Endothelial cell of hepatic sinusoid (primary cell): ENCODE measurements at regions not wholly inside any gene's neighbourhood (a gene's known extent, or its start where the extent isn't known, plus 50 kb on each side); places are given as distances from the start of the nearest gene placed in this dataset.

Experiments used
- in situ Hi-C: cut with HindIII; loops from 2 replicates; pipeline ENCODE4 v1.10.0; 2017; ENCODE audit warnings: low sequenced_read_pairs

- in situ Hi-C loops = loop anchor here (25.0 kb wide), 1 partner anchor 555 kb away; no protein-coding TSS in a partner anchor
These were observed 72.3 kb downstream of the FAM76B start for GRCh38 chr11:95717314-95717713.

- in situ Hi-C loops = loop anchor here (25.0 kb wide), 1 partner anchor 554 kb away; no protein-coding TSS in a partner anchor
These were observed 73.3 kb downstream of the FAM76B start for GRCh38 chr11:95716266-95716665.

- in situ Hi-C loops = loop anchor here (25.0 kb wide), 1 partner anchor 554 kb away; no protein-coding TSS in a partner anchor
These were observed 73.8 kb downstream of the FAM76B start for GRCh38 chr11:95715777-95716241.

- in situ Hi-C loops = loop anchor here (25.0 kb wide), 1 partner anchor 553 kb away; no protein-coding TSS in a partner anchor
These were observed 74.5 kb downstream of the FAM76B start for GRCh38 chr11:95714843-95715776.

GRCh38 chr11:95713428-95713827 is 76.2 kb downstream of the FAM76B start:
- in situ Hi-C loops = loop anchor here (25.0 kb wide), 1 partner anchor 551 kb away; no protein-coding TSS in a partner anchor

- in situ Hi-C loops = loop anchor here (25.0 kb wide), 1 partner anchor 550 kb away; no protein-coding TSS in a partner anchor
These were observed 77.7 kb downstream of the FAM76B start for GRCh38 chr11:95711945-95712221.

- in situ Hi-C loops = loop anchor here (25.0 kb wide), 1 partner anchor 549 kb away; no protein-coding TSS in a partner anchor
These were observed 78.2 kb downstream of the FAM76B start for GRCh38 chr11:95711162-95711944.

GRCh38 chr11:95708681-95709080 is 80.9 kb downstream of the FAM76B start:
- in situ Hi-C loops = loop anchor here (25.0 kb wide), 1 partner anchor 546 kb away; no protein-coding TSS in a partner anchor

GRCh38 chr11:95706974-95707387 is 82.6 kb downstream of the FAM76B start:
- in situ Hi-C loops = loop anchor here (25.0 kb wide), 1 partner anchor 545 kb away; no protein-coding TSS in a partner anchor

- in situ Hi-C loops = loop anchor here (25.0 kb wide), 1 partner anchor 543 kb away; no protein-coding TSS in a partner anchor
These were observed 84.0 kb downstream of the FAM76B start for GRCh38 chr11:95705485-95706124.

GRCh38 chr11:95704865-95705264 is 84.7 kb downstream of the FAM76B start:
- in situ Hi-C loops = loop anchor here (25.0 kb wide), 1 partner anchor 543 kb away; no protein-coding TSS in a partner anchor

GRCh38 chr11:95703049-95703448 is 86.5 kb downstream of the FAM76B start:
- in situ Hi-C loops = loop anchor here (25.0 kb wide), 1 partner anchor 541 kb away; no protein-coding TSS in a partner anchor

- in situ Hi-C loops = loop anchor here (25.0 kb wide), 1 partner anchor 540 kb away; no protein-coding TSS in a partner anchor
These were observed 87.1 kb downstream of the FAM76B start for GRCh38 chr11:95702526-95702925.

- in situ Hi-C loops = loop anchor here (25.0 kb wide), 1 partner anchor 538 kb away; no protein-coding TSS in a partner anchor
These were observed 89.1 kb downstream of the FAM76B start for GRCh38 chr11:95700471-95700817.

GRCh38 chr11:95699631-95700470 is 89.7 kb downstream of the FAM76B start:
- in situ Hi-C loops = loop anchor here (25.0 kb wide), 1 partner anchor 538 kb away; no protein-coding TSS in a partner anchor

GRCh38 chr11:95698676-95699557 is 90.7 kb downstream of the FAM76B start:
- in situ Hi-C loops = no loop called here

GRCh38 chr11:95697614-95698408 is 91.8 kb downstream of the FAM76B start:
- in situ Hi-C loops = no loop called here

GRCh38 chr11:95695181-95695580 is 94.4 kb downstream of the FAM76B start:
- in situ Hi-C loops = no loop called here
